ENCODE measurements at regions not wholly inside any gene's neighbourhood (a gene's known extent, or its start where the extent isn't known, plus 50 kb on each side); places are given as distances from the start of the nearest gene placed in this dataset.
"Not testable (repeated sequence)": the region's sequence is repeated elsewhere in the genome, so short reads cannot be mapped to it uniquely, and the experiment has no call there.

- H3K36me3 ChIP-seq (ENCODE audit: control insufficient read depth in 3 of 3, insufficient read depth in 2 of 3, low read depth in 1 of 3, low read length in 3 of 3); DNase-seq; H3K27me3 ChIP-seq (ENCODE audit: control insufficient read depth in 3 of 3, insufficient read depth in 3 of 3, low read length in 3 of 3); H3K4me1 ChIP-seq (ENCODE audit: control insufficient read depth in 3 of 3, insufficient read depth in 2 of 3, low read depth in 1 of 3, low read length in 2 of 3); FAIRE-seq; H3K27ac ChIP-seq (ENCODE audit: low read depth in 1 of 3, low read length in 2 of 3); H3K4me3 ChIP-seq (ENCODE audit: low read depth in 1 of 3, low read length in 3 of 3); H3K9me3 ChIP-seq (ENCODE audit: control insufficient read depth in 2 of 2, insufficient read depth in 1 of 2, low read depth in 1 of 2, low read length in 1 of 2): not testable (repeated sequence)
- 18 to 63% (median 40%) methylated on average over 1 to 2 of the region's 2 CpGs for WGBS, 3 donors
Observed at GRCh38 chr1:143874625-143875024, 97.2 kb downstream of the FAM72C start.

DNA sequence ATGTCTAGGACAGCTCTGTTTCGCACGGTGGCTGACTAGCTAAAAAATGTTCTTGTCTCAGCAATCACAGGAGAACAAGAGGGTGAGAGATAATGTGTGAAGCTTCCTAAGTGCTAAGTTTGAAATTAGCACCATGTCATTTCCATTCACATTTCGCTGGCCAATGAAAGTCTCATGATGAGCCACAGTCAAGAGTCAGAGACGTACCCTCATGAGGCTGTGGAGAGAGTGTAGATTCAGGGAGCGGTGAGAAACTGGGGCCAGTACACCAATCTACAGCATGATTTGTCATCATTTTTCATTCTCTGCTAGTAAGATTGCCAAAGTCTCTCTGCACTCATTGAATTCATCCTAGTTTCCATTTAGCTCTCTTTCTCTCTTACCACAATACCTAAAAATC lies 98.1 kb downstream of the FAM72C start:
- not testable (repeated sequence) for H3K4me3 ChIP-seq (ENCODE audit: low read depth in 1 of 3, low read length in 3 of 3); H3K4me1 ChIP-seq (ENCODE audit: control insufficient read depth in 3 of 3, insufficient read depth in 2 of 3, low read depth in 1 of 3, low read length in 2 of 3); H3K27ac ChIP-seq (ENCODE audit: low read depth in 1 of 3, low read length in 2 of 3); H3K36me3 ChIP-seq (ENCODE audit: control insufficient read depth in 3 of 3, insufficient read depth in 2 of 3, low read depth in 1 of 3, low read length in 3 of 3); H3K27me3 ChIP-seq (ENCODE audit: control insufficient read depth in 3 of 3, insufficient read depth in 3 of 3, low read length in 3 of 3); H3K9me3 ChIP-seq (ENCODE audit: control insufficient read depth in 2 of 2, insufficient read depth in 1 of 2, low read depth in 1 of 2, low read length in 1 of 2); FAIRE-seq; DNase-seq
- WGBS, 3 donors = 68 to 87% (median 70%) methylated on average over 2 to 4 of the region's 5 CpGs

DNA sequence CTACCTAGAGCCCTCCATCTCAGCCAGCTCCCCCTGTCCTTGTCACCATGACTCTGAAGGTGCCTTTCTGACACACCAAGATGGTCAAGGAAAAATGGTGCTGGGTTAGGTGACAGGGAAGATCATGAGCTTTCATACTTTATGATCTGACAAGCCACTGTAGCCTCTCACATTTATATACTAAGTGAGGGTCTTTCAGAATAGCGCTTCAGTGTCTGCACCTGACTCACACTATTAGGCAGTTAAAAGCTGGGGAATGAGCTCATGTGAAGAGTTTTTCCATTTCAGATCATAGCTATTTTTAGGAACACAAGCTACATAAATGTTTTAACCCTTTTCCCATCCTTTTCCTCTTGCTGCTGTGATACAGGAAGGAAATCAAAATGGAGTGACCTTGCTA lies 101.4 kb downstream of the FAM72C start:
- not testable (repeated sequence) for DNase-seq; H3K4me3 ChIP-seq (ENCODE audit: low read depth in 1 of 3, low read length in 3 of 3); H3K27ac ChIP-seq (ENCODE audit: low read depth in 1 of 3, low read length in 2 of 3); H3K9me3 ChIP-seq (ENCODE audit: control insufficient read depth in 2 of 2, insufficient read depth in 1 of 2, low read depth in 1 of 2, low read length in 1 of 2); H3K36me3 ChIP-seq (ENCODE audit: control insufficient read depth in 3 of 3, insufficient read depth in 2 of 3, low read depth in 1 of 3, low read length in 3 of 3); H3K27me3 ChIP-seq (ENCODE audit: control insufficient read depth in 3 of 3, insufficient read depth in 3 of 3, low read length in 3 of 3); FAIRE-seq; H3K4me1 ChIP-seq (ENCODE audit: control insufficient read depth in 3 of 3, insufficient read depth in 2 of 3, low read depth in 1 of 3, low read length in 2 of 3)
- WGBS, 3 donors = no CpG with 5 or more reads among the region's 1 CpG

DNA sequence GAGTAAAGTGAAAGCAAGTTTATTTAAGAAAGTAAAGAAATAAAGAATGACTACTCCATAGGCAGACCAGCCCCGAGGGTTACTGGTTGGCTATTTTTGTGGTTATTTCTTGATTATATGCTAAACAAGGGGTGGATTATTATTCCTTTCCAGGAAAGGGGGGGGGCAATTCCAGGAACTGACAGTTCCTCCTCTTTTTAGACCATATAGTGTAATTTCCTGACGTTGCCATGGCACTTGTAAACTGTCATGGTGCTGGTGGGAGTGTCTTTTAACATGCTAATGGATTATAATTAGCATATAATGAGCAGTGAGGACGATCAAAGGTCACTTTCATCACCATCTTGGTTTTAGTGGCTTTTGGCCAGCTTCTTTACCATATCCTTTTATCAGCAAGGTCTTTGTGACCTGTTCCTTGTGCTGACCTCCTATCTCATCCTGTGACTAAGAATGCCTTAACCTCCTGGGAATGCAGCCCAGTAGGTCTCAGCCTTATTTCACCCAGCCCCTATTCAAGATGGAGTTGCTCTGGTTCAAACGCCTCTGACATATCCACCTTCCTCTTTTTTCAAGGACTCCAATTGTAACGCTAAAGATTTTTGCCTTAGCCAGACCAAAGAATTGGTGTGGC lies 104.1 kb downstream of the FAM72C start:
- not testable (repeated sequence) for H3K36me3 ChIP-seq (ENCODE audit: control insufficient read depth in 3 of 3, insufficient read depth in 2 of 3, low read depth in 1 of 3, low read length in 3 of 3); DNase-seq; H3K9me3 ChIP-seq (ENCODE audit: control insufficient read depth in 2 of 2, insufficient read depth in 1 of 2, low read depth in 1 of 2, low read length in 1 of 2); H3K27me3 ChIP-seq (ENCODE audit: control insufficient read depth in 3 of 3, insufficient read depth in 3 of 3, low read length in 3 of 3); H3K4me3 ChIP-seq (ENCODE audit: low read depth in 1 of 3, low read length in 3 of 3); H3K4me1 ChIP-seq (ENCODE audit: control insufficient read depth in 3 of 3, insufficient read depth in 2 of 3, low read depth in 1 of 3, low read length in 2 of 3); FAIRE-seq; H3K27ac ChIP-seq (ENCODE audit: low read depth in 1 of 3, low read length in 2 of 3)
- WGBS, 3 donors = 7 to 14% (median 11%) methylated on average over 3 of the region's 5 CpGs

DNA sequence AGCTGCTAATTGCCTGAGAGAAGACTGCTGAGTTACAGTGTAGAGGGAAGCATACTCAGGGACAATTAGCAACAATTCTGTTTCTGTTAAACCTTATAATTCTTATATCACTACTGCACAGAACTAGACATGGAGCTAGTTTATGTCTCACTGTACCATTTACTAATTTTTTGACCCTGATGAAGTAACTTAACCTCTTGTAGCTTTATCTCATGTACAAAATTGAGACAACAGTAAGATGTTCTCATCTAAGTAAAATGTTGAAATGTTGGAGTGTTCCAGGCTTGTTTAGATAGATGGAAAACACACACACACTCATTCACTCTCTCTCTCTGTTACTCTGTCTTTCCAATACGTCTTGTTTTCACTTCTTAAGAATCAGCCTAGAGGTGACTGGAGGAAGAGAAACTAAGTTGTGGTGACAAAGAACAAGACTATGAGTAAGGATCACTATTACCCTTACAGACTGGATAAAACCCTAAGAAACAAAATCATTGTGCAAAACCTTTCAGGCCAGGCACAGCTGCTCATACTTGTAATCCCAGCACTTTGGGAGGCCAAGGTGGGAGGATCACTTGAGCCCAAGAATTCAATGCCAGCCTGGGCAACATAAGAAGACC lies 107.8 kb downstream of the FAM72C start:
- DNase-seq; FAIRE-seq; H3K27ac ChIP-seq (ENCODE audit: low read depth in 1 of 3, low read length in 2 of 3); H3K36me3 ChIP-seq (ENCODE audit: control insufficient read depth in 3 of 3, insufficient read depth in 2 of 3, low read depth in 1 of 3, low read length in 3 of 3); H3K9me3 ChIP-seq (ENCODE audit: control insufficient read depth in 2 of 2, insufficient read depth in 1 of 2, low read depth in 1 of 2, low read length in 1 of 2); H3K4me3 ChIP-seq (ENCODE audit: low read depth in 1 of 3, low read length in 3 of 3); H3K27me3 ChIP-seq (ENCODE audit: control insufficient read depth in 3 of 3, insufficient read depth in 3 of 3, low read length in 3 of 3); H3K4me1 ChIP-seq (ENCODE audit: control insufficient read depth in 3 of 3, insufficient read depth in 2 of 3, low read depth in 1 of 3, low read length in 2 of 3): not testable (repeated sequence)
- 42 to 53% (median 43%) methylated on average over 1 of the region's 1 CpG for WGBS, 3 donors

DNA sequence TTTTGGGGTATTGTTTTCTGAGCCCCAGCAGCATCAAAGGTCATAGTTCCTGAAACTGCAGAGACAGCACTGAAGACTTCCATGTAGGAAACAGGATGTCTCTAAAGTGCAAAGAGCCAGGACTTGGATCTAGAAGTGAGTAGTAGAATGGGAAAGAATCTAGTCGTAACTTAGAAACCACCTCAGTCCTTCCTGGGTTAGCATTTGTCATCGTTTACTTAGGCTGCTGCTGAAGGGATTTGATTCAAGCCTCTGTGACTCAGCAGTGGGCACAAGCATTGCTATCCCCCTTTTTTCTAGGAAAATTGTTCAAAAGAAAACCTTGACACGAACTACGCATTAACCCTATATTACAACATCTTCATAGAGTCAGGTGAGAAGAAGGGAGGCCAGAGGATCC lies 109.1 kb downstream of the FAM72C start:
- not testable (repeated sequence) for H3K9me3 ChIP-seq (ENCODE audit: control insufficient read depth in 2 of 2, insufficient read depth in 1 of 2, low read depth in 1 of 2, low read length in 1 of 2); H3K4me1 ChIP-seq (ENCODE audit: control insufficient read depth in 3 of 3, insufficient read depth in 2 of 3, low read depth in 1 of 3, low read length in 2 of 3); H3K27me3 ChIP-seq (ENCODE audit: control insufficient read depth in 3 of 3, insufficient read depth in 3 of 3, low read length in 3 of 3); DNase-seq; FAIRE-seq; H3K4me3 ChIP-seq (ENCODE audit: low read depth in 1 of 3, low read length in 3 of 3); H3K27ac ChIP-seq (ENCODE audit: low read depth in 1 of 3, low read length in 2 of 3); H3K36me3 ChIP-seq (ENCODE audit: control insufficient read depth in 3 of 3, insufficient read depth in 2 of 3, low read depth in 1 of 3, low read length in 3 of 3)
- 68 to 73% (median 72%) methylated on average over 3 to 4 of the region's 4 CpGs for WGBS, 3 donors

DNA sequence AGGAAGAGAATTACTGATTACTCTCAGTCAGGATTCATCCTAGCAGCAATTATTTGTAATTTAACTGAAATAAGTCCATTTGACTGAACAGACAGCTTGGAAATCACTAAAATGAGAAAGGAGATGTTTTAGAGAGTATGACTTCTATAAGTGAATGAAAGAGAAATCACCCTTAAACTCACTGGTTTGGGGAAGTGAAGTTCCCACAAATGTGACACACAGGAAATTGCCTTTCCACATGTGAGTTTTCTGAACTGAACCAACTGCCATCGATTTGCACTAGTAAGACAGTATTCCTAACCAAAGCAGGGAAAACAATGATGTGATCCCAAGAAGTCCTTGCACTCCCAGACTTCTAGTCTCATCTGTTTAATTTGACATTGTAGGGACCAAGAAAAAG lies 110.5 kb downstream of the FAM72C start:
- H3K27ac ChIP-seq (ENCODE audit: low read depth in 1 of 3, low read length in 2 of 3); H3K4me3 ChIP-seq (ENCODE audit: low read depth in 1 of 3, low read length in 3 of 3); H3K9me3 ChIP-seq (ENCODE audit: control insufficient read depth in 2 of 2, insufficient read depth in 1 of 2, low read depth in 1 of 2, low read length in 1 of 2); H3K36me3 ChIP-seq (ENCODE audit: control insufficient read depth in 3 of 3, insufficient read depth in 2 of 3, low read depth in 1 of 3, low read length in 3 of 3); H3K4me1 ChIP-seq (ENCODE audit: control insufficient read depth in 3 of 3, insufficient read depth in 2 of 3, low read depth in 1 of 3, low read length in 2 of 3); H3K27me3 ChIP-seq (ENCODE audit: control insufficient read depth in 3 of 3, insufficient read depth in 3 of 3, low read length in 3 of 3); FAIRE-seq; DNase-seq: not testable (repeated sequence)
- no CpG with 5 or more reads among the region's 1 CpG for WGBS, 3 donors

GRCh38 chr1:143855867-143856266 lies 115.9 kb downstream of the FAM72C start:
- WGBS, 3 donors = no CpG with 5 or more reads among the region's 1 CpG
- not testable (repeated sequence) for H3K27me3 ChIP-seq (ENCODE audit: control insufficient read depth in 3 of 3, insufficient read depth in 3 of 3, low read length in 3 of 3); H3K4me3 ChIP-seq (ENCODE audit: low read depth in 1 of 3, low read length in 3 of 3); DNase-seq; H3K4me1 ChIP-seq (ENCODE audit: control insufficient read depth in 3 of 3, insufficient read depth in 2 of 3, low read depth in 1 of 3, low read length in 2 of 3); H3K9me3 ChIP-seq (ENCODE audit: control insufficient read depth in 2 of 2, insufficient read depth in 1 of 2, low read depth in 1 of 2, low read length in 1 of 2); FAIRE-seq; H3K36me3 ChIP-seq (ENCODE audit: control insufficient read depth in 3 of 3, insufficient read depth in 2 of 3, low read depth in 1 of 3, low read length in 3 of 3); H3K27ac ChIP-seq (ENCODE audit: low read depth in 1 of 3, low read length in 2 of 3)

- 100% methylated on average over 1 of the region's 2 CpGs; no CpG with 5 or more reads in 2 of the 3 donors for WGBS, 3 donors
- not testable (repeated sequence) for H3K36me3 ChIP-seq (ENCODE audit: control insufficient read depth in 3 of 3, insufficient read depth in 2 of 3, low read depth in 1 of 3, low read length in 3 of 3); DNase-seq; FAIRE-seq; H3K27me3 ChIP-seq (ENCODE audit: control insufficient read depth in 3 of 3, insufficient read depth in 3 of 3, low read length in 3 of 3); H3K4me1 ChIP-seq (ENCODE audit: control insufficient read depth in 3 of 3, insufficient read depth in 2 of 3, low read depth in 1 of 3, low read length in 2 of 3); H3K27ac ChIP-seq (ENCODE audit: low read depth in 1 of 3, low read length in 2 of 3); H3K9me3 ChIP-seq (ENCODE audit: control insufficient read depth in 2 of 2, insufficient read depth in 1 of 2, low read depth in 1 of 2, low read length in 1 of 2); H3K4me3 ChIP-seq (ENCODE audit: low read depth in 1 of 3, low read length in 3 of 3)
Observed at GRCh38 chr1:143854069-143854468, 117.7 kb downstream of the FAM72C start.
